ENCODE measurements at regions not wholly inside any gene's neighbourhood (a gene's known extent, or its start where the extent isn't known, plus 50 kb on each side); places are given as distances from the start of the nearest gene placed in this dataset.

DNA sequence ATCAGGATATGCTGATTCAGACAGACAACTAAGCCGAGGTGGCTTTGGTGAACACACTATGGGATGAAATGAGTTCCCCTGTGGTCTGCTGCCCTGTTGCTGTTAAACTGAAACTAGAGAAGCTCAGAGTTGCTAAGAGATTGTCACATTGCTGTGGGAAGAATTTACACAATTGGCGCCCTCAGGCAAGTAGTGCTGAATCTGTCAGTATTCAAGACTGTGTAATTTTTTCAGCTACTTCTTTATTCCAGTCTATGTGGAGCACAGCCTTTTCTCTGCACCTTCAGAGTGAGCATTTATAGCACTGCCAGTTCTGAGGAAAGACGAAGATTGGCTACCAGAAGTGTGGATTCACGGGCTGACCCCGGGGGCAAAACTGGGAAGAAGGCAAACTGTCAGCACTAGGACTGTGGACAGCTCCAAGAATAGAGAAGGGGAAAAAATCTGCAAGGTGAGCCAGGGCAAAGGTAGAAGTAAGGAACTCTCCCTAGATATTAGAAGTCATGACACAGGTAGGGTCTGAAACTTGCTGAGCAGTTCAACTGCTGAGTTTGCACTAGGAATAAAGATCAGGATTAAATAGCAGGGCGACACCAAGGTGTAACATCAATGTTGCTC is 218.8 kb upstream of the TMPO start:
- FAIRE-seq, result no peak

DNA sequence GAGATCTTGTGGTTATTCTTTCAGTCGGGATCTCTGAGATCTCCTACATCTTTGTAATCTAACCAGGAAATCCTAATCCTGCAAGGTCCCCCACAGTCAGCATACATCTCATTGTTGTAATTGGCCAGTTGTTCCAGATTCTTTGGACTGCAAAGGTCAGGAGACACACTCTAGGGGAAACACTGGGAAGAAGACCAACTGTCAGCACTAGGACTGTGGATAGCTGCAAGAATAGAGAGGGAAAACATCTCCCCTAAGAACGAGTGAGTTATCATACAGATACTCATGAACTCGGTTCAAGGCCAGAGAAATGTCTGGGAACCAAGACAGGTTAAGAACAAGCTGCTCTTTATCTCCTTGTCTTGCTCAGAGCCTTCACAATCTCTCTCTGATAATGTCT is 217.9 kb upstream of the TMPO start:
- FAIRE-seq, result no peak

- no peak for FAIRE-seq
Observed at GRCh38 chr12:98308141-98308540, 207.2 kb upstream of the TMPO start.

GRCh38 chr12:98317939-98318899 is 197.2 kb upstream of the TMPO start:
- no peak for FAIRE-seq

- FAIRE-seq, result no peak
Observed at GRCh38 chr12:98319716-98320425, 195.5 kb upstream of the TMPO start.

DNA sequence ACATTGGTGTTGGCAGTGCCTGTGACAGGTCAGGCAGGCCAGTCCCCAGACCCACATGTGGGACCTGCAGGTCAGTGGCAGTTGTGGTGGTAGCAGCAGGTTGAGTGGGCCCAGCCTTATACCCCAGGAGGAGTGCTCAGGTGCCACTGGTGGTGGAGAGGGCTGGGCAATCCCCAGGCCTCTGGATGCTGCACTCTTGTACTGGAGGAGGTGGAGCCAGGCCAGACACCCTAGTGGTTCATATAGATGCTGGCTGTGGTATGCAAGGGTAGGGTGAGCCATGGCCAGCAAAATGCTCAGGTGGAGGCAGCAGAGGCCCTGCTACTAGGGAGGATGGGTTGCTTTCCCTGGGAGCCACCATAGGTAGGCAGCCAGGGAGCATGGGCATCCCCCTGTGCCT is 190.4 kb upstream of the TMPO start:
- no peak for FAIRE-seq

DNA sequence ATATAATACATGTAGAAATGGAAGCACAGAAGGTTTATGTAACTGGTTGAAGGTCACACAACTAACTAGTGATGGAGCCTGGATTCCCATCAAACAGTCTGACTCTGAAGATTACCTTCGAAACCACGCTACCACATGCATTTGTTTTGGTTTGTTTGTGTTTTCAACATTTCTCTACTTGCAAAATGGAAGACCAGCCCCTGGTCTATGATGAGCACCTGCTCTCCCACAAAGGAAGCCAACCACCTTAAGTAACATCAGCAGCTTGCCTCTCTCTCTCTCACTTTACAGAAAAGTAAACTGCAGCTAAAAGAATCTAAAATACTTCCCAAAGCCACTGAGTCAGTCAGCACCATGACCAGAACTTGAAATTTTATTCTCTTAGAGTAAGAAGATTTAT is 186.9 kb upstream of the TMPO start:
- FAIRE-seq, result no peak

DNA sequence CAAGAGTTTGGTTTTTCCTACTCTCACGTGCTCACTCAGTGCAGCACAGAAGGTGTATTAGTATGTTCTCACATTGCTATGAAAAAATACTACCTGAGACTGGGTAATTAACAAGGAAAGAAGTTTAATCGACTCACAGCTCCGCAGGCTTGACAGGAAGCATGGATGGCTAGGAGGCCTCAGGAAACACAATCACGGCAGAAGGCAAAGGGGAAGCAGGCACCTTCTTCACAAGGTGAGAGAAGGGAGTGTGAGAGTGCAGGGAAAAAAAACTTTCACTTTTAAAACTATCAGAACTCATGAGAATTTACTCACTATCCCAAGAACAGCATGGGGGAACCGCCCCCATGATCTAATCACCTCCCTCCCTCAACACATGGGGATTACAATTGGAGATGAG is 185.8 kb upstream of the TMPO start:
- no peak for FAIRE-seq

DNA sequence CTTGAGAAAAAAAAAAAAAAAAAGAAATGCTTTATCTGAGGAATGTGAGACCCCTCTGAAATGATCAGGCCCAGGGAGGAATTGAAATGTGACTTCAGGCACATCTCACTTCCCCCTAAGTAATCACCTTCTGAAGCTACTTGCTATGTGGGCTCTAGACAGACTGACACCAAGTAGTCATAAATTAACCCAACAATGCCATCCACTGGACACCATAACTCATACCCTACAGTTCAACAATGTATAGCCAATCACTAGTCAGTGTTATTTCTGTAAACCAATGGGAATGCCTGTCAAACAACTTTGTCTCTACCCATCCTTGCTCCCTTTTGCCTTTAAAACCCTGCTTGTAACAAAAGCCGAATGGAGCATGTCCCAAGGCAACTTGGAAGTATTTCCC is 182.7 kb upstream of the TMPO start:
- FAIRE-seq, result no peak

DNA sequence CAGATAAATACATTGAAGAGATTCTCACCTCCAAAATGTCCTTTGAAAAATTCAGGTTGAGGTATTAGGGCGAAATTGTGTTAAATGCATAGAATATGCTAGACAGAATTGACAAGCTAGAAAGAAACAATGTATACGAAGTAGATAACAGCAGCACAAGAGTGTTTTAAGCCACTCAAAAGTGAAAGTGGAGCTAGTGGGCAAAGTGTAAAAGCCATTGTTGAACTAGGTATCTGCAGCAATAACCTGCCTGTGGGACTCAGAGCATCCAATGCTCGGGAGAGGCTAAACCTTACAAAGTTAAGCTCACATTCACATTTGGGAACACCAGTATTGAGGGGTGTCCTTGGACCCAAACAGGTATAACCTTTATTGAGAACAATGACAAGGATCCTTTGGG is 180.6 kb upstream of the TMPO start:
- no peak for FAIRE-seq

DNA sequence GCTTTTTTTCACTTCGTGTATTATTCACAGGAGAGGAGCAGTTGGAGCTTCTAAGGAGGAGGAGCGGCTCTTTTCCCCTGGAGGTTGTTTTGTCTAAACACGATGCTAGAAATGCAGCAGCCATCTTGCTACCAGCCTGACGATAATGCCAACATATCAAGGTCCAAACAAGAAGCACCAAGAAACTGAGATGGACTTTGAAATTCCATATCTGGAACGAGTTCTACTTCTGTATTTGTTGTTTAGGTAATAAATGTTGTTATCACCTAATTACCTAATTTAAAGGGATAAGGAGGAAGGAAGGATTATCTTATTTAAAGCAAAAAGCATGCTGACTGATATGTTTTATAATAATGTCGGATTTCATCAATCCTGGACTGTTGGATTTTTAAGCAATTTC is 174.4 kb upstream of the TMPO start:
- no peak for FAIRE-seq

- FAIRE-seq, result no peak
Observed at GRCh38 chr12:98341732-98342131, 173.7 kb upstream of the TMPO start.

GRCh38 chr12:98343002-98343567 is 172.3 kb upstream of the TMPO start:
- FAIRE-seq, result no peak

DNA sequence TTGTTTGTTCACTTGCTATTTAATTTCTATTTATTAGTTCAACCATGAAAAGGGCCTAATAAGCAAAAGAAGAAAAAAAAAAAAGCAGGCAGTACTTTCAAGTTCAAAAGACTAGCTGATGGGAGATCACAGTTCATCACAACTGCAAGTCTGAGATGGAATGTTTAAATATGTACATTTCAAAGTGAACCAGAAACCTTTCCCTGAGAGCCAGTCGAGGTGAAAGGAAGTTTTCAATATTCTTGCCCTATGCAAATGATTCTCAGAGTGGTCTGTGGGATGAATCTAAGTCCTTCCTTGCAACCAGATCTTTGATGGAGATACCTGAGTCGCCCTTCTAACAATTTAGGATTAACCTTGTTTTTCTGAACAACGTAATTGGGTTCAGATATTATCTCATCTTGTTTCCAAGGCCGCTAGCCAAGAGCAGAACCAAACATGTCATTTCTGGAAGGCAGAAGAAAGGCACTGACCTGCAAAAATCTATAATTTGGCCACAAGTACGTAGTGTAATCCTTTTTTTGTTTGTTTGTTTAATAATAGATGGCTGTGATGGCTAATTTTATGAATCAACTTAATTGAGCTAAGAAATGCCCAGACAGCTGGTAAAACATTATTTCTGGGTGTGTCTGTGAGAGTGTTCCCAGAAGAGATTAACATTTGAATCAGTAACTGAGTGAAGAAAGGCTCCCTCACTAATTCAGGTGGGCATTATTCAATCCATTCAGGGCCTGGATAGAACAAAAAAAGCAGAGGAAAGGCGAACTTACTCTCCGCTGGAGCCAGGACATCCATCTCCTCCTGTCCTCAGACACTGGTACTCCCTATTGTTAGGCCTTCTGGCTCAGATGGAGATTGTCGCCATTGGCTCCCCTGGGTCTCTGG is 171.1 kb upstream of the TMPO start:
- FAIRE-seq, result no peak

- no peak for FAIRE-seq
Observed at GRCh38 chr12:98345308-98345876, 170.0 kb upstream of the TMPO start.

DNA sequence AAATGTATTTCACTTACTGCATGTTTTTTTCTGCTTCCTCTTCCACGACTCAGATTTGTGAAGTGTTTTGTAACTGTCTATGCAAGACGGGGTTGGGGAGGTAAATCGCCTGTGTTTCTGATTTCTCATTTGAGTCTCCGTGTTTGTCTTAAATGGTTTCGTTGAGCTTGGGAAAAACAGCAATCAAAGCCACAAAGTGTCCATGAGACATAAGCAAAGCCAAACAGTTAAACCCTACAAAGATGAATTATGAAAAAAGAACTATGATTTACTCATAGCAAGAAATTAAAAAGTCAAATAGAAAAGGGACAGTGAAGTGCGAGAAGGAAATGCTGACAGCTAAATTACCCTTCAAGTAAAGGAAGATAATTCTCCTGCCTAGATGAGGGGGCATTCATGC is 164.3 kb upstream of the TMPO start:
- no peak for FAIRE-seq

- no peak for FAIRE-seq
Observed at GRCh38 chr12:98351784-98352183, 163.6 kb upstream of the TMPO start.

GRCh38 chr12:98352218-98352811 is 163.1 kb upstream of the TMPO start:
- no peak for FAIRE-seq

GRCh38 chr12:98352835-98353234 is 162.6 kb upstream of the TMPO start:
- FAIRE-seq, result no peak

- no peak for FAIRE-seq
Observed at GRCh38 chr12:98354520-98355035, 160.8 kb upstream of the TMPO start.

DNA sequence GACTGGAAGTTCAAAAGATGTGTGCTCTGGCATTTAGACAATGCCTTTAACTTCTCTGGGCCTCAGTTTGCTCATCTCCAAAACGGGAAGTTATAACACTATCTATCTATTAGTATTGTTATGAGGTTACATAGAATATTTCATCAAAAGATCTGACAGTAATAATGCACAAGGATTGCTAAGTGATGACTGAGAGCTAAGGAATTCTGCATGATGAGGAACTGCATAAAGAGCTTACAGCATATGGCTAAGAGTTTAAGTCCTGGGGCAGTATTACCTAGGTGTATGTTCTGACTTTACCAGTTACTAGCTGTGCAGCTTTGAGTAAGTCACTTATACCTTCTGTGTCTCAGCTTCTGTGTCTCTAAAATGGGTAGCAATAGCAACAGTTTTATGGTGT is 160.1 kb upstream of the TMPO start:
- FAIRE-seq, result no peak
